Psoas muscle (tissue), 7 donors: ENCODE measurements at regions not wholly inside any gene's neighbourhood (a gene's known extent, or its start where the extent isn't known, plus 50 kb on each side); places are given as distances from the start of the nearest gene placed in this dataset.

Experiments used
- ATAC-seq, 4 donors: fragments of 200-7000 bp; cut with Tn5 transposase; one replicate each; pipeline ENCODE4 v1.9.1; 2020; ENCODE audit warnings: moderate library complexity in 3 of 4, mild to moderate bottlenecking in 2 of 4
- DNase-seq, 2 donors: peaks; one replicate each; pipeline ENCODE4 v3.0.0-alpha.2; 2020
- H3K27ac ChIP-seq: fragments of 200-600 bp; one replicate; pipeline ENCODE4 v1.8.0; 2022
- H3K27me3 ChIP-seq, 3 donors: fragments of 200-600 bp in 1 of 3; one replicate each; pipeline versions ENCODE4 v1.6.1 to v1.8.0; 2013 to 2022; ENCODE audit warnings: low read length in 2 of 3, mild to moderate bottlenecking in 2 of 3, moderate library complexity in 1 of 3; ENCODE audit not compliant: insufficient read depth in 3 of 3
- H3K36me3 ChIP-seq, 2 donors: fragments of 200-600 bp in 1 of 2; one replicate each; pipeline versions ENCODE4 v1.6.1 to v1.8.0; 2013 to 2022; ENCODE audit warnings: low read depth in 1 of 2, mild to moderate bottlenecking in 1 of 2, moderate library complexity in 1 of 2; ENCODE audit not compliant: insufficient read depth in 1 of 2
- H3K4me1 ChIP-seq: fragments of 200-600 bp; one replicate; pipeline ENCODE4 v1.8.0; 2022
- H3K4me3 ChIP-seq: fragments of 200-600 bp; one replicate; pipeline ENCODE4 v1.8.0; 2022; ENCODE audit warnings: mild to moderate bottlenecking
- H3K9me3 ChIP-seq: fragments of 200-600 bp; one replicate; pipeline ENCODE4 v1.8.0; 2022
- CTCF ChIP-seq: fragments of 200-600 bp; IDR thresholded peaks from one replicate; pipeline ENCODE4 v1.8.0; 2022; ENCODE audit warnings: antibody characterized with exemption
- WGBS, 3 donors: extraction: QIAGEN DNeasy Blood & Tissue Kit; methylation state at CpG; one replicate each; pipeline versions ENCODE4 v1.1.6 to v1.1.7; 2013; 5-methylcytosine and 5-hydroxymethylcytosine counted together
- intact Hi-C, 2 donors: fragments of 100-400 bp; cut with DNase I; formaldehyde crosslinking; loops; one replicate each; pipeline versions ENCODE4 v1.11.0 to v1.14.2; 2022
- donor health status: healthy with polysubstance abuse.
- donor health status: DM: no; HTN: no; CAD: no; lungs with moderate emphysema.
- donor health status: Bipolar disorder and iron deficiency.
- donor health status: healthy.
- donor health status: DM: yes; HTN: yes; CAD: no.
- donor health status: DM: no; HTN: no; CAD: no.
- donor health status: DM: yes; HTN: yes; CAD: no.

DNA sequence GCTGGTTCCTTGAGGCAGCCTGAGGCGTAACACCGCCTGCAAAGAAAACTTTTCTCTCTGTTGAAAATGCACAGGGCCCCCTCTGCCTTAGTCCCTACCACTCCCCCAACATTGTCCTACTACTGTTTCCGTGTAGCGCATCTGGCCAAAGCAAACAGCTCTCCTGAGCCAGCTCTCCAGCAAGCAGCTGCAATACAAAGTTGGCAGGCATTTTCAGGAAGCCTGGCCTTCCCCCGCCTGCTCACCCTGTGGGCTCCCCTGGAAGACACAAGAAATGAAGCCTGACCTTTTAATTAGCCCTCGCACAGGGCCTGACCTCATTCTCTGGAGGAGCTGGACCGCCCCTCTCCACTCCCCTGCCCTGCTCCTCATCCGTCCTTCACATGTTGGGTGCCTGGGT is 66.7 kb downstream of the SOX9 start:
- Histone ChIP-seq H3K27ac (no peak overlapping the region), H3K27me3 (peaks cover 0 to 7% (median 0%) of the 10 kb centered on the region in 3 donors), H3K4me1 (no peaks in the 10 kb centered on the region), H3K9me3 (no peaks in the 10 kb centered on the region), H3K4me3 (no peak overlapping the region), H3K36me3 (no peaks in the 10 kb centered on the region)
- intact Hi-C loops: no loop called here
- DNase-seq (peak; percentile 58 to 80), ATAC-seq (peak; percentile 27 to 65 (median 48))
- 9 to 15% (median 12%) methylated on average over 8 of the region's 8 CpGs for WGBS, 3 donors
- TF ChIP-seq CTCF: no peak

- intact Hi-C loops: no loop called here
- ATAC-seq: no peak
- Histone ChIP-seq H3K27ac (no peak overlapping the region), H3K4me3 (no peak overlapping the region), H3K27me3 (peaks cover 0 to 7% (median 4%) of the 10 kb centered on the region in 3 donors), H3K9me3 (no peaks in the 10 kb centered on the region), H3K4me1 (no peaks in the 10 kb centered on the region), H3K36me3 (no peaks in the 10 kb centered on the region)
- TF ChIP-seq CTCF: no peak
- DNase-seq: no peak
- WGBS, 3 donors: 94 to 100% (median 97%) methylated on average over 2 of the region's 2 CpGs
Observed at GRCh38 chr17:72188801-72189200, 68.0 kb downstream of the SOX9 start.

GRCh38 chr17:72189768-72190593 is 69.2 kb downstream of the SOX9 start:
- intact Hi-C loops: no loop called here
- no peaks in the 10 kb centered on the region for H3K36me3 ChIP-seq
- DNase-seq (no peak), ATAC-seq (no peak)
- H3K27ac ChIP-seq: no peak overlapping the region
- no peaks in the 10 kb centered on the region for H3K4me1 ChIP-seq
- peaks cover 0 to 7% (median 6%) of the 10 kb centered on the region in 3 donors for H3K27me3 ChIP-seq
- no peak for TF ChIP-seq CTCF
- 74 to 92% (median 78%) methylated on average over 5 of the region's 5 CpGs for WGBS, 3 donors
- H3K9me3 ChIP-seq: no peaks in the 10 kb centered on the region
- H3K4me3 ChIP-seq: no peak overlapping the region

GRCh38 chr17:72191356-72191755 is 70.5 kb downstream of the SOX9 start:
- no peaks in the 10 kb centered on the region for H3K4me1 ChIP-seq
- H3K36me3 ChIP-seq: no peaks in the 10 kb centered on the region
- no peak for ATAC-seq
- peaks cover 0 to 12% (median 6%) of the 10 kb centered on the region in 3 donors for H3K27me3 ChIP-seq
- no peak for DNase-seq
- no peak overlapping the region for H3K4me3 ChIP-seq
- H3K9me3 ChIP-seq: no peaks in the 10 kb centered on the region
- 86 to 89% (median 88%) methylated on average over 5 of the region's 5 CpGs for WGBS, 3 donors
- H3K27ac ChIP-seq: no peak overlapping the region
- intact Hi-C loops: no loop called here
- TF ChIP-seq CTCF: no peak
